SU-DHL-6 (cell line): ENCODE measurements at regions not wholly inside any gene's neighbourhood (a gene's known extent, or its start where the extent isn't known, plus 50 kb on each side); places are given as distances from the start of the nearest gene placed in this dataset.

Experiments used
- H2AFZ ChIP-seq: fragments of 200-600 bp; sonication (generic); 2 replicates; pipeline ENCODE4 v1.6.1; 2014; ENCODE audit warnings: low read depth, mild to moderate bottlenecking, moderate library complexity, mixed read lengths, antibody characterized with exemption, low read length; ENCODE audit not compliant: severe bottlenecking
- H3F3A ChIP-seq: fragments of 200-600 bp; shearing (Covaris generic); 2 replicates; pipeline ENCODE4 v1.6.0; 2016; ENCODE audit warnings: antibody characterized with exemption, mild to moderate bottlenecking; ENCODE audit not compliant: insufficient read depth
- H3K27ac ChIP-seq: fragments of 200-600 bp; sonication (generic); 2 replicates; pipeline ENCODE4 v1.5.1; 2016; ENCODE audit warnings: low read depth, mild to moderate bottlenecking, low read length, moderate library complexity, mixed read lengths
- H3K27me3 ChIP-seq: fragments of 200-600 bp; sonication (generic), shearing (Covaris generic); 2 replicates; pipeline ENCODE4 v1.6.0; 2014; ENCODE audit warnings: mild to moderate bottlenecking, low read length
- H3K36me3 ChIP-seq: fragments of 200-600 bp; sonication (generic); 2 replicates; pipeline ENCODE4 v1.6.1; 2014; ENCODE audit warnings: mild to moderate bottlenecking, low read length, mixed read lengths
- H3K4me2 ChIP-seq: fragments of 300-600, 200-600 bp; shearing (Covaris generic), sonication (generic); 2 replicates; pipeline ENCODE4 v1.6.0; 2014; ENCODE audit warnings: low read length, low read depth, mild to moderate bottlenecking; ENCODE audit not compliant: poor library complexity, severe bottlenecking
- H3K4me3 ChIP-seq: fragments of 200-600 bp; sonication (generic); 2 replicates; pipeline ENCODE4 v1.5.1; 2014; ENCODE audit warnings: antibody characterized with exemption, low read length, mild to moderate bottlenecking, mixed read lengths; ENCODE audit not compliant: insufficient read depth, poor library complexity, severe bottlenecking
- H3K79me2 ChIP-seq: fragments of 200-600 bp; sonication (generic); 2 replicates; pipeline ENCODE4 v1.6.1; 2014; ENCODE audit warnings: mild to moderate bottlenecking, low read length, moderate library complexity; ENCODE audit not compliant: insufficient read depth
- H3K9ac ChIP-seq: fragments of 200-600 bp; sonication (generic); 2 replicates; pipeline ENCODE4 v1.7.0; 2014; ENCODE audit warnings: mild to moderate bottlenecking, low read length
- H3K9me2 ChIP-seq: fragments of 200-600 bp; sonication (generic); replicated peaks from 2 replicates; pipeline ENCODE4 v1.6.1; 2014; ENCODE audit warnings: low read length; ENCODE audit not compliant: insufficient read depth
- H3K9me3 ChIP-seq: fragments of 200-600 bp; sonication (generic); 2 replicates; pipeline ENCODE4 v1.6.1; 2014; ENCODE audit warnings: low read length, mixed read lengths; ENCODE audit not compliant: insufficient read depth
- H4K20me1 ChIP-seq: fragments of 200-600 bp; sonication (generic); 2 replicates; pipeline ENCODE4 v1.6.1; 2014; ENCODE audit warnings: low read depth, mild to moderate bottlenecking, antibody characterized with exemption, low read length, moderate library complexity, mixed read lengths
- CTCF ChIP-seq: fragments of 200-600 bp; sonication (generic); IDR thresholded peaks from one replicate; pipeline ENCODE4 v1.5.1; 2017; ENCODE audit warnings: antibody characterized with exemption, mild to moderate bottlenecking, low read length, moderate library complexity; ENCODE audit not compliant: insufficient read depth, poor library complexity, severe bottlenecking
- EZH2phosphoT487 ChIP-seq: fragments of 200-600 bp; sonication (generic), shearing (Covaris generic); conservative IDR thresholded peaks from 2 replicates; pipeline ENCODE4 v1.6.1; 2018; ENCODE audit warnings: mild to moderate bottlenecking, antibody characterized with exemption, low read length, moderate library complexity, mixed read lengths

GRCh38 chr21:40901691-40902090, 54.7 kb upstream of the DSCAM start:
- Histone ChIP-seq H3K4me2 (no peak overlapping the region), H3K9ac (no peak overlapping the region), H3K79me2 (no peaks in the 10 kb centered on the region), H3K27me3 (no peaks in the 10 kb centered on the region), H2AFZ (no peak overlapping the region), H3K9me3 (no peaks in the 10 kb centered on the region), H4K20me1 (no peaks in the 10 kb centered on the region), H3K4me3 (no peak overlapping the region), H3K36me3 (no peaks in the 10 kb centered on the region), H3K27ac (no peak overlapping the region), H3F3A (no peaks in the 10 kb centered on the region), H3K9me2 (no peaks in the 10 kb centered on the region)
- TF ChIP-seq EZH2phosphoT487 = no peak
- TF ChIP-seq CTCF = no peak

GRCh38 chr21:40902299-40902698, 55.3 kb upstream of the DSCAM start:
- Histone ChIP-seq H3K27ac (no peak overlapping the region), H3K4me2 (no peak overlapping the region), H2AFZ (no peak overlapping the region), H3F3A (no peaks in the 10 kb centered on the region), H3K9me2 (no peaks in the 10 kb centered on the region), H3K27me3 (no peaks in the 10 kb centered on the region), H4K20me1 (no peaks in the 10 kb centered on the region), H3K79me2 (no peaks in the 10 kb centered on the region), H3K9me3 (no peaks in the 10 kb centered on the region), H3K4me3 (no peak overlapping the region), H3K36me3 (no peaks in the 10 kb centered on the region), H3K9ac (no peak overlapping the region)
- TF ChIP-seq EZH2phosphoT487 (no peak), CTCF (no peak)

- Histone ChIP-seq H3K9me2 (no peaks in the 10 kb centered on the region), H4K20me1 (no peaks in the 10 kb centered on the region), H2AFZ (no peak overlapping the region), H3F3A (no peaks in the 10 kb centered on the region), H3K36me3 (no peaks in the 10 kb centered on the region), H3K9me3 (no peaks in the 10 kb centered on the region), H3K27ac (no peak overlapping the region), H3K9ac (no peak overlapping the region), H3K79me2 (no peaks in the 10 kb centered on the region), H3K4me2 (no peak overlapping the region), H3K27me3 (no peaks in the 10 kb centered on the region), H3K4me3 (no peak overlapping the region)
- no peak for TF ChIP-seq CTCF
- no peak for TF ChIP-seq EZH2phosphoT487
These were observed 56.0 kb upstream of the DSCAM start for GRCh38 chr21:40902993-40903392.

- no peak overlapping the region for H3K4me3 ChIP-seq
- H3K9me3 ChIP-seq = no peaks in the 10 kb centered on the region
- no peaks in the 10 kb centered on the region for H3K27me3 ChIP-seq
- H3K9ac ChIP-seq = no peak overlapping the region
- no peaks in the 10 kb centered on the region for H3K36me3 ChIP-seq
- no peak overlapping the region for H3K27ac ChIP-seq
- TF ChIP-seq EZH2phosphoT487 = no peak
- TF ChIP-seq CTCF = no peak
- no peaks in the 10 kb centered on the region for H3K9me2 ChIP-seq
- no peaks in the 10 kb centered on the region for H3K79me2 ChIP-seq
- H4K20me1 ChIP-seq = no peaks in the 10 kb centered on the region
- no peak overlapping the region for H3K4me2 ChIP-seq
- H3F3A ChIP-seq = no peaks in the 10 kb centered on the region
- no peak overlapping the region for H2AFZ ChIP-seq
These were observed 58.3 kb upstream of the DSCAM start for GRCh38 chr21:40905251-40905650.
